Stimulated activated memory B cell treated with anti-CD40 and anti-IgM and Interleukin-4, amounts not matched to agents 10 μg/mL and 1 μg/mL and 100 μg/mL, for 72 hours (primary cell): ENCODE measurements at regions not wholly inside any gene's neighbourhood (a gene's known extent, or its start where the extent isn't known, plus 50 kb on each side); places are given as distances from the start of the nearest gene placed in this dataset.
"Not testable (repeated sequence)": the region's sequence is repeated elsewhere in the genome, so short reads cannot be mapped to it uniquely, and the experiment has no call there.

Experiments
- ATAC-seq: fragments of 150-1000 bp; cut with Tn5 transposase; 2 replicates; pipeline ENCODE4 v1.10.0; 2021
- H3K27ac Mint-ChIP-seq: one replicate; pipeline ENCODE4 v1.8.0; 2022; ENCODE audit warnings: mild to moderate bottlenecking, mixed read lengths
- H3K27me3 Mint-ChIP-seq: one replicate; pipeline ENCODE4 v1.8.0; 2022; ENCODE audit warnings: mixed read lengths
- H3K36me3 Mint-ChIP-seq: one replicate; pipeline ENCODE4 v1.8.0; 2022; ENCODE audit warnings: mixed read lengths
- H3K4me1 Mint-ChIP-seq: one replicate; pipeline ENCODE4 v1.8.0; 2022; ENCODE audit warnings: mixed read lengths
- H3K4me3 Mint-ChIP-seq: one replicate; pipeline ENCODE4 v1.8.0; 2022; ENCODE audit warnings: mild to moderate bottlenecking, moderate library complexity, mixed read lengths
- H3K9me3 Mint-ChIP-seq: one replicate; pipeline ENCODE4 v1.8.0; 2022; ENCODE audit warnings: mixed read lengths

GRCh38 chr13:75195495-75196146 is 286.3 kb downstream of the TBC1D4 start:
- H3K4me3 Mint-ChIP-seq, result no peak overlapping the region
- H3K27me3 Mint-ChIP-seq, result peaks cover 23% of the 10 kb centered on the region
- H3K27ac Mint-ChIP-seq, result no peak overlapping the region
- no peak for ATAC-seq
- H3K36me3 Mint-ChIP-seq, result no peaks in the 10 kb centered on the region
- no peaks in the 10 kb centered on the region for H3K4me1 Mint-ChIP-seq
- no peaks in the 10 kb centered on the region for H3K9me3 Mint-ChIP-seq

- no peak for ATAC-seq
- Mint-ChIP-seq H3K4me3 (no peak overlapping the region), H3K27ac (no peak overlapping the region), H3K27me3 (peaks cover 16% of the 10 kb centered on the region), H3K9me3 (no peaks in the 10 kb centered on the region), H3K4me1 (no peaks in the 10 kb centered on the region), H3K36me3 (no peaks in the 10 kb centered on the region)
Measured at GRCh38 chr13:75194717-75195462, 287.1 kb downstream of the TBC1D4 start.

GRCh38 chr13:75186379-75186778 is 295.6 kb downstream of the TBC1D4 start:
- no peak for ATAC-seq
- Mint-ChIP-seq H3K9me3 (peaks cover 12% of the 10 kb centered on the region), H3K4me3 (no peak overlapping the region), H3K27me3 (peaks cover 12% of the 10 kb centered on the region), H3K4me1 (no peaks in the 10 kb centered on the region), H3K36me3 (no peaks in the 10 kb centered on the region), H3K27ac (no peak overlapping the region)

GRCh38 chr13:75181906-75182305 is 300.1 kb downstream of the TBC1D4 start:
- no peak overlapping the region for H3K27ac Mint-ChIP-seq

GRCh38 chr13:75180805-75181455 is 301.0 kb downstream of the TBC1D4 start:
- no peak overlapping the region for H3K27ac Mint-ChIP-seq
- ATAC-seq, result no peak
- peaks cover 12% of the 10 kb centered on the region for H3K9me3 Mint-ChIP-seq
- H3K36me3 Mint-ChIP-seq, result no peaks in the 10 kb centered on the region
- no peaks in the 10 kb centered on the region for H3K4me1 Mint-ChIP-seq
- H3K27me3 Mint-ChIP-seq, result peaks cover 18% of the 10 kb centered on the region
- H3K4me3 Mint-ChIP-seq, result no peak overlapping the region

More at GRCh38 chr13:75181906-75182305, 300.1 kb downstream of the TBC1D4 start:
- peaks cover 12% of the 10 kb centered on the region for H3K9me3 Mint-ChIP-seq
- H3K4me1 Mint-ChIP-seq, result no peaks in the 10 kb centered on the region
- no peak for ATAC-seq
- no peak overlapping the region for H3K4me3 Mint-ChIP-seq
- H3K36me3 Mint-ChIP-seq, result no peaks in the 10 kb centered on the region
- peaks cover 21% of the 10 kb centered on the region for H3K27me3 Mint-ChIP-seq

- Mint-ChIP-seq H3K27me3 (peaks cover 9% of the 10 kb centered on the region), H3K4me3 (no peak overlapping the region), H3K4me1 (no peaks in the 10 kb centered on the region), H3K36me3 (no peaks in the 10 kb centered on the region), H3K27ac (no peak overlapping the region), H3K9me3 (peaks cover 8% of the 10 kb centered on the region)
- ATAC-seq, result no peak
Measured at GRCh38 chr13:75178436-75178835, 303.5 kb downstream of the TBC1D4 start.

- no peak overlapping the region for H3K27ac Mint-ChIP-seq
- peaks cover 9% of the 10 kb centered on the region for H3K27me3 Mint-ChIP-seq
- peaks cover 3% of the 10 kb centered on the region for H3K9me3 Mint-ChIP-seq
- no peak overlapping the region for H3K4me3 Mint-ChIP-seq
- H3K4me1 Mint-ChIP-seq, result no peaks in the 10 kb centered on the region
- no peak for ATAC-seq
- no peaks in the 10 kb centered on the region for H3K36me3 Mint-ChIP-seq
Measured at GRCh38 chr13:75175575-75175974, 306.4 kb downstream of the TBC1D4 start.

- H3K4me3 Mint-ChIP-seq, ATAC-seq, H3K9me3 Mint-ChIP-seq, H3K4me1 Mint-ChIP-seq, H3K36me3 Mint-ChIP-seq, H3K27ac Mint-ChIP-seq: not testable (repeated sequence)
- H3K27me3 Mint-ChIP-seq, result peaks cover 12% of the 10 kb centered on the region
Measured at GRCh38 chr13:75175097-75175496, 306.9 kb downstream of the TBC1D4 start.

- Mint-ChIP-seq H3K9me3 (peaks cover 3% of the 10 kb centered on the region), H3K27me3 (peaks cover 14% of the 10 kb centered on the region), H3K4me1 (no peaks in the 10 kb centered on the region), H3K4me3 (no peak overlapping the region), H3K27ac (no peak overlapping the region), H3K36me3 (no peaks in the 10 kb centered on the region)
- no peak for ATAC-seq
Measured at GRCh38 chr13:75174481-75174880, 307.5 kb downstream of the TBC1D4 start.

GRCh38 chr13:75173457-75174356 is 308.3 kb downstream of the TBC1D4 start:
- Mint-ChIP-seq H3K4me1 (no peaks in the 10 kb centered on the region), H3K4me3 (no peak overlapping the region), H3K36me3 (no peaks in the 10 kb centered on the region), H3K27ac (no peak overlapping the region), H3K27me3 (peaks cover 6% of the 10 kb centered on the region), H3K9me3 (peaks cover 3% of the 10 kb centered on the region)
- no peak for ATAC-seq

- H3K27ac Mint-ChIP-seq, result no peak overlapping the region
- H3K4me3 Mint-ChIP-seq, result no peak overlapping the region
- H3K9me3 Mint-ChIP-seq, result peaks cover 3% of the 10 kb centered on the region
- no peak for ATAC-seq
- H3K4me1 Mint-ChIP-seq, result no peaks in the 10 kb centered on the region
- peaks cover 5% of the 10 kb centered on the region for H3K27me3 Mint-ChIP-seq
- H3K36me3 Mint-ChIP-seq, result no peaks in the 10 kb centered on the region
Measured at GRCh38 chr13:75170311-75170710, 311.7 kb downstream of the TBC1D4 start.

- Mint-ChIP-seq H3K4me1 (no peaks in the 10 kb centered on the region), H3K4me3 (no peak overlapping the region), H3K9me3 (no peaks in the 10 kb centered on the region), H3K36me3 (no peaks in the 10 kb centered on the region), H3K27me3 (peaks cover 5% of the 10 kb centered on the region), H3K27ac (no peak overlapping the region)
- ATAC-seq, result no peak
Measured at GRCh38 chr13:75165543-75166230, 316.3 kb downstream of the TBC1D4 start.

- H3K4me1 Mint-ChIP-seq, result no peaks in the 10 kb centered on the region
- H3K27ac Mint-ChIP-seq, result no peak overlapping the region
- no peak for ATAC-seq
- H3K4me3 Mint-ChIP-seq, result no peak overlapping the region
- no peaks in the 10 kb centered on the region for H3K9me3 Mint-ChIP-seq
- H3K36me3 Mint-ChIP-seq, result no peaks in the 10 kb centered on the region
- H3K27me3 Mint-ChIP-seq, result no peaks in the 10 kb centered on the region
Measured at GRCh38 chr13:75161804-75162203, 320.2 kb downstream of the TBC1D4 start.

GRCh38 chr13:75160984-75161383 is 321.0 kb downstream of the TBC1D4 start:
- Mint-ChIP-seq H3K9me3 (peaks cover 4% of the 10 kb centered on the region), H3K27me3 (no peaks in the 10 kb centered on the region), H3K4me3 (no peak overlapping the region), H3K27ac (no peak overlapping the region), H3K36me3 (no peaks in the 10 kb centered on the region), H3K4me1 (no peaks in the 10 kb centered on the region)
- ATAC-seq, result no peak
